ENCODE measurements at regions not wholly inside any gene's neighbourhood (a gene's known extent, or its start where the extent isn't known, plus 50 kb on each side); places are given as distances from the start of the nearest gene placed in this dataset.

- no peak for TF ChIP-seq CTCF (conservative IDR thresholded peaks at IDR 0.05; ENCODE audit: low read depth, low read length)
- TF ChIP-seq MXI1 (IDR thresholded peaks at IDR 0.05; ENCODE audit: borderline replicate concordance, low read depth, low read length) = no peak
- no peak for TF ChIP-seq RFX5 (IDR thresholded peaks at IDR 0.05; ENCODE audit: low read depth, low read length)
- TF ChIP-seq CEBPB (IDR thresholded peaks at IDR 0.05; ENCODE audit: low read depth, low read length) = no peak
- TF ChIP-seq POLR2A (IDR thresholded peaks at IDR 0.05; ENCODE audit: low read depth, low read length) = no peak
- TF ChIP-seq NFE2L2 (IDR thresholded peaks at IDR 0.05; ENCODE audit: low read depth, low read length) = no peak
- TF ChIP-seq RAD21 (IDR thresholded peaks at IDR 0.05; ENCODE audit: low read length) = no peak
- TF ChIP-seq MAZ (IDR thresholded peaks at IDR 0.05; ENCODE audit: borderline replicate concordance, low read depth, low read length) = no peak
Observed at GRCh38 chr1:240030236-240030635, 61.4 kb upstream of the FMN2 start.

Data from IMR-90 (cell line).